Brain pericyte (primary cell): ENCODE measurements at regions not wholly inside any gene's neighbourhood (a gene's known extent, or its start where the extent isn't known, plus 50 kb on each side); places are given as distances from the start of the nearest gene placed in this dataset.
"Not testable (repeated sequence)": the region's sequence is repeated elsewhere in the genome, so short reads cannot be mapped to it uniquely, and the experiment has no call there.

Experiments
- DNase-seq: peaks from one replicate; pipeline ENCODE4 v3.0.0-alpha.2; 2012; ENCODE audit warnings: low read depth, low spot score

DNA sequence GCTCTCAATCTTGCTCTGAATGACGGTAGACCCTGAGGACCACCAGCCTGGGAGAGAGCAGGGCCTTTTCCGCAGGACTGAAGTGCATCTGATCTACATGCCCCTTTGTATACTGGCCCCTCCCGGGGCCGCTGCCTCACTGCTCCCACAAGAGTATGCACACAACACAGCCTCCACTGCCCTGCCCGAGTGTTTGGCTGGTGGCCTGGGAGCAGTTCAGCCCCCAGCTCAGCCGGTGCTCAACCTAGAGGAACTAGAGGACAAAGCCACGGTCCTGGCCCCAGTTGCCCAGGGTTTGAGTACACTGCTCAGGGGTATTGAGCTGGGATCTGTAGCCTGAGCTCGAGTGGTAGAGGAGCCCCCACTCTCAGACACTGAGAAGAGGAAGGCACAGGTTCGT is 118.9 kb upstream of the CAB39 start:
- no peak for DNase-seq

DNA sequence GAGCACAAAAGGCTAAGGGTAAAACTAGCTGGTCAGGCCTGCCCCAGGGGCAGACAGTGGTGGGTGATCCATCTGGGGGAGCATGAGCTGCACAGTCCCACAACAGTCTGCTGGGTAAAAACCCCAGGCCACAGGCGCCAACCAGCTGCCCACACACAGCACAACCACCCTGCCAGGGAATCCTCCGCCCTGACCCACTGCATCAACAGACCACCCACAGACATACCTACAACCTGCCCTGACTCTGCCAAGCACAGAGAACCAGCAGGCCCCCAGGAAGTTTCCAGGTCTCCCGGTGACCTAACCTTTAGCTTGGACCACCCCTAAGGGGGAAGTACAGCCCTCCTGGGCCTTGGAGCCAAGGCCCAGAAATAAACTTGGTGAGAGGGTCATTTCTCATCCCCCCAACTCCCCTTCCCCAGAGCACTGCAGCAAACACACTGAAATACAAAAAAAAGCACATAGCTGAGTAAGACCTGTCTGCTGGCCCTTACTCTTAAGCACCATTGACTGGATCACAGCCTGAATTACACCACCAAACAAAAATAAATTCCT is 118.3 kb upstream of the CAB39 start:
- DNase-seq: no peak

DNA sequence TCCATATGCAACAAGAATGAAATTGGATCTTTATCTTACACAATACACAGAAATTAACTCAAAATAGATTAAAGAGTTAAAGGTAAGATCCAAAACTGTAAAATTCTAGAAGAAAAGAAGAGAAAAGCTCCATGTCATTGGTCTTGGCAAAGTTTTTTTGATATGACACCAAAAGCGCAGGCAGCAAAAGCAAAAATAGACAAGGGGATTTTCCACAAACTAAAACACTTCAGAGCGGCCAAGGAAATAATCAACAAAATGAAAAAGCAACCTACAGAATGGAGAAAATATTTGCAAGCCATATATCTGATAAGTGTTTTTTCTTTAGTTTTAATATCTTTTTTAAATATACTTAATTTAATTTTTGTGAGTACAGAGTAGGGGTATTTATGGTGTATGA is 112.8 kb upstream of the CAB39 start:
- DNase-seq: no peak

DNA sequence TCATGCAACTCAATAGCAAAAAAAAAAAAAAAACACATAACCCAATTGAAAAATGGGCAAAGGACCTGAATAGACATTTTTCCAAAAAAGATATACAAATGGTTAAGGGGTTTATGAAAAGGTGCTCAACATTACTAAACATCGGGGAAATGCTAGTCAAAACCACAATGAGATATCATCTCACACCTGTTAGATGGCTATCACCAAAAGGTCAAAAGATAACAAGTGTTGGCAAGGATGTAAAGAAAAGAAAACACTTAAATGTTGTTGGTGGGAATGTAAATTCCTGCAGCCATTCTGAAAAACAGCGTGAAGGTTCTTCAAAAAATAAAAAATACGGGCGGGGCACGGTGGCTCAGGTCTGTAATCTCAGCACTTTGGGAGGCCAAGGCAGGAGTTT is 112.4 kb upstream of the CAB39 start:
- no peak for DNase-seq

DNA sequence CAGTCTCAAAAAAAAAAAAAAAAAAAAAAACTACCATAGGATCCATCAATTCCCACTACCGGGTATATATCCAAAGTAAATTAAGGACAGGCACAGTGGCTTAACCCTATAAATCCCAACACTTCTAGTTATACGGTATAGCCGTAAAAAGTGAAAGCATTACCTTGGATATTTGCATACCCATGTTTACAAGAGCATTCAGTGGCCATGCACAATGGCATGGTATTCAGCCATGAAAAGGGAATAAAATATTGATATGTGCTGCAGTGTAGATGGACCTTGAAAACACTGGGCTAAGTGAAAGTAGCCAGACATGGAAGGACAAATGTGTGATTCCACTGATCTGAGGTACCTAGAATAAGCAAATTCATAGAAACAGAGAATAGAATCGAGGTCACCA is 111.8 kb upstream of the CAB39 start:
- DNase-seq: no peak

DNA sequence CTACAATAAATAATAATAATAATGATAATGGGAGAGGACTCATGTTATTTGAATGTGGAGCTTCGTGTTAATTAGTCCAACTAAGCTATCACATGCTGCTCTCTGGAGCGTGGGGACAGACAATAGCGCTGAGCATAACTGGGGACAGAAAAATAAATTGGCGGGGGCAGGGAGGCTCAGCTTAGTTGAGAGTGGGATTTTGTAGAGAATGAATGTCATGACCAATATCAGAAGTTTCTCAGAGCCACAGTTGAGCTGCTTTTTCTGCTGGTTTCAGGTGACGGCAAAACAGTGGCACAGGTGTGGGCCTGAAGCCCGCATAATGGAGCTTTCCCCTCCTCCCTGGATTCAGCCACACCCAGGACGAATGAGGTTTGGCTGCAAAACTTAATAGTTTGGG is 111.1 kb upstream of the CAB39 start:
- no peak for DNase-seq

DNA sequence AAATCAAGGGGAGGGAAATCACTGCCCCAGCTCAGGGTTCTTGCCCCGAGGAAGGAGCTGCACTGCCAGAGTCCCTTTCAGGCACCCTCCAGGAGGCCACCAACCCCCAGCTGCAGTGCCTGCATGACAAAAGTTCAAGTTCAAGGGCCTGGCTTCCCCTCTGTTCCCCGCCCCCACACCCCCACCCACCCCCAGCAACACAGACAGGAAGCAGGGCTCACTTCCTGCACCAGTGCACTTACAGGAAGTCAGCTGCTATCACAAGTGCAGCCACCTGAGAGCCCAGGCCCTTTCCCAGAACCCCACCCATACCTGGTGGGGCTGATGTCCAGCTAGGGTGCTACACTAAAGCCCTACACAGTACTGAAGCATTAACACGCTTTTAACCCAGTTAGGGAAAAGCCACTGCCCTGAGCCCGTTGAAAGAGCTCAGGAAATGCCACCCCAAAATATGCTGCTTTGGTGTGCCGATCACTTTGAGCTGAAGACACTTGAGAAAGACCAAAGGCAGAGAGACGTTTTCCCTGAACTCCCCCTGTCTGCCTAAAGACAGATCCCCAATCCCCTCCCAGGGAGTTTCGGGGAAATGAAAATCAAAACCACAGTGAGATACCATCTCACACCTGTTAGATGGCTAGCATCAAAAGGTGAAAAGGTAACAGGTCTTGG is 109.9 kb upstream of the CAB39 start:
- DNase-seq: no peak

DNA sequence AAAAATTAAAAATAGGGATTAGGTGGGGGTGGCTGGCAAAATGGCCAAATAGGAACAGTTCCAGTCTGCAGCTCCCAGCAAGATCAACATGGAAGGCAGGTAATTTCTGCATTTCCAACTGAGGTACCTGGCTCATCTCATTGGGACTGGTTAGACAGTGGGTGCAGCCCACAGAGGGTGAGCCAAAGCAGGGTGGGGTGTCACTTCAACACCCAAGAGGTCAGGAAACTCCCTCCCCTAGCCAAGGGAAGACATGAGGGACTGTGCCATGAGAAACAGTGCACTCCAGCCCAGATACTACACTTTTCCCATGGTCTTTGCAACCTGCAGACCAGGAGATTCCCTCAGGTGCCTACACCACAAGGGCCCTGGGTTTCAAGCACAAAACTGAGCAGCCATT is 109.3 kb upstream of the CAB39 start:
- DNase-seq: not testable (repeated sequence)

DNA sequence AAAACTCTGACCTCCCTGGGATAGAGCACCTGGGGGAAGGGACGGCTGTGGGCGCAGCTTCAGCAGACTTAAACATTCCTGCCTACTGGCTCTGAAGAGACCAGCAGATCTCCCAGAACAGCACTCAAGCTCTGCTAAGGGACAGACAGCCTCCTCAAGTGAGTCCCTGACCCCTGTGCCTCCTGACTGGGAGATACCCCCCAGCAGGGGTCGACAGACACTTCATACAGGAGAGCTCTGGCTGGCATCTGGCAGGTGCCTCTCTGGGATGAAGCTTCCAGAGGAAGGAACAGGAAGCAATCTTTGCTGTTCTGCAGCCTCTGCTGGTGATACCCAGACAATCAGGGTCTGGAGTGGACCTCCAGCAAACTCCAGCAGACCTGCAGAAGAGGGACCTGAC is 108.5 kb upstream of the CAB39 start:
- not testable (repeated sequence) for DNase-seq

DNA sequence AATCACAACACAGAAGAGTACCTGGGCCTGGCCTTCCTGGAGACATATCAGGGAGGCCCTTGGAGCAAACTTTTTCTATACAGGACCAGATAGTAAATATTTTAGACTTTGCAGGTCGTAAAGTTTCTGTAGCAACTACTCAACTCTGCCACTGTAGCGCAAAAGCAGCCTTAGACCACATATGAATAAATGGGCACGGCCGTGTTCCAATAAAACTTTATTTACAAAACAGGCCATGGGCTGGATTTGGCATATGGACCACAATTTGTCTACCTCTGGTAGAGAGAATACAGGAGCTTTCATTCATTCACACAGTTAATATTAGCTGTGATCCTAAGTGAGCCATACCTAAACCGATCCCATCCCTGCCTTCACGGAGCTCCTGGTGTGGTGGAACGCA is 98.6 kb upstream of the CAB39 start:
- DNase-seq: no peak

DNA sequence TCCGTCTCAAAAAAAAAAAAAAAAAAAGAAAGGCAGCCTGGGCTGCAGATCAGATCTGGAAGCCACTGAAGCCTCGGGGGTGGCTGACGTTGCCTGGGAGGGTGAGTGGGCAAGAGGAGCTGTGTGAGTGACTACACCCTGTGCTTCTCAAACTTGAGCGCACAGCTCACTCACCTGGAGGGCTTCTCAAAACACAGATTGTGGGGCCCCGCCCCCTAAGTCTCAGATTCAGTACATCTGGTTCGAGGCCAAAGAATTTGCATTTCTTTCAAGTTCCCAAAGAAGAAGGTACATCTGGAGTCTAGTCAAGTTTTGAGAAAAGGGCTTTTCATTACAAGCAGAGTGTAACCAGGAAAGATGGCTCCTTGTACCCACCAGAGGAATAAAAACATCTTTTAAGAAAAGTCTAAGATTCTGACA is 97.7 kb upstream of the CAB39 start:
- no peak for DNase-seq

DNA sequence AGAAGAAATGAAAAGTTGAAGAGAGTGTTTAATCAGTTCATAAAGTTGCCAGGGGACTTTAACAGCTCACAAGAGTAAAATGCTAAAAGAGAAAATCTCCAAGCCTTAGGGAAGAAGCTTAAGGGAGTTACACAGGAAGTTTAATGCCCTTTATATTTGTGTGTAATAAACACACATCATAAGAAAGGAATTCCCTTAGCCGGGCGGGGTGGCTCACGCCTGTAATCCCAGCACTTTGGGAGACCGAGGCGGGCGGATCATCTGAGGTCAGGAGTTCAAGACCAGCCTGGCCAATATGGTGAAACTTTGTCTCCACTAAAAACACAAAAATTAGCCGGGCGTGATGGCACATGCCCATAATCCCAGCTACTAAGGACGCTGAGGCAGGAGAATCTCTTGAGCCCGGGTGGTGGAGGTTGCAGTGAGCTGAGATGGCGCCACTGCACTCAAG is 95.4 kb upstream of the CAB39 start:
- not testable (repeated sequence) for DNase-seq

DNA sequence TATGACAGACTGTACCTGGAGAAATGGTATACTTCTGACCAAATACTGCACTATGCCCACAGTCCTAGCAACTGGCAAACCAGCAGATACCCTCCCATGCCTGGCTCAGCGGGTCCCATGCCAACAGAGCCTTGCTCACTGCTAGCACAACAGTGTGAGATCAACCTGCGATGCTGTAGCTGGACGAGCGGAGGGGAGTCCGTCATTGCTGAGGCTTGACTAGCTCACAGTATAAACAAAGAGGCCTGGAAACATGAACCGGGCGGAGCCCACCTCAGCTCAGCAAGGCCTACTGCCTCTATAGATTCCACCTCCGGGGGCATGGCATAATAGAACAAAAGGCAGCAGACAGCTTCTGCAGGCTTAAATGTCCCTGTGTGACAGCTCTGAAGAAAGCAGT is 93.2 kb upstream of the CAB39 start:
- DNase-seq: no peak

DNA sequence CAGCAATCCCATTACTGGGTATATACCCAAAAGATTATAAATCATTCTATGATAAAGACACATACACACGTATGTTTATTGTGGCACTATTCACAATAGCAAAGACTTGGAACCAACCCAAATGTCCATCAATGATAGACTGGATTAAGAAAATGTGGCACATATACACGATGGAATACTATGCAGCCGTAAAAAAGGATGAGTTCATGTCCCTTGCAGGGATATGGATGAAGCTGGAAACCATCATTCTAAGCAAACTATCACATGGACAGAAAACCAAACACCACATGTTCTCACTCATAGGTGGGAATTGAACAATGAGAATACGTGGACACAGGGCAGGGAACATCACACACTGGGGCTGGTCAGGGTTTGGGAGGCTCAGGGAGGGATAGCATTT is 87.4 kb upstream of the CAB39 start:
- not testable (repeated sequence) for DNase-seq

DNA sequence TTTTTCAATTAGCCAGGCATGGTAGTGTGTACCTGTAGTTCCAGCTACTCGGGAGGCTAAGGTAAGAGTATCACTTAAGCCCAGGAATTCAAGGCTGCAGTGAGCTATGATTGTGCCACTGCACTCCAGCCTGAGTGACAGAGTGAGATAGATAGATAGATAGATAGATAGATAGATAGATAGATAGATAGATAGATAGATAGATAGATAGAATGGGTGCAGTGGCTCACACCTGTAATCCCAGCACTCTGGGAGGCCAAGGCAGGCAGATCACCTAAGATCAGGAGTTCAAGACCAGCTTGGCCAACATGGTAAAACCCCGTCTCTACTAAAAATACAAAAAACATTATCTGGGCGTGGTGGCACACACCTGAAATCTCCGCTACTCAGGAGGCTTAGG is 85.6 kb upstream of the CAB39 start:
- DNase-seq: not testable (repeated sequence)

DNA sequence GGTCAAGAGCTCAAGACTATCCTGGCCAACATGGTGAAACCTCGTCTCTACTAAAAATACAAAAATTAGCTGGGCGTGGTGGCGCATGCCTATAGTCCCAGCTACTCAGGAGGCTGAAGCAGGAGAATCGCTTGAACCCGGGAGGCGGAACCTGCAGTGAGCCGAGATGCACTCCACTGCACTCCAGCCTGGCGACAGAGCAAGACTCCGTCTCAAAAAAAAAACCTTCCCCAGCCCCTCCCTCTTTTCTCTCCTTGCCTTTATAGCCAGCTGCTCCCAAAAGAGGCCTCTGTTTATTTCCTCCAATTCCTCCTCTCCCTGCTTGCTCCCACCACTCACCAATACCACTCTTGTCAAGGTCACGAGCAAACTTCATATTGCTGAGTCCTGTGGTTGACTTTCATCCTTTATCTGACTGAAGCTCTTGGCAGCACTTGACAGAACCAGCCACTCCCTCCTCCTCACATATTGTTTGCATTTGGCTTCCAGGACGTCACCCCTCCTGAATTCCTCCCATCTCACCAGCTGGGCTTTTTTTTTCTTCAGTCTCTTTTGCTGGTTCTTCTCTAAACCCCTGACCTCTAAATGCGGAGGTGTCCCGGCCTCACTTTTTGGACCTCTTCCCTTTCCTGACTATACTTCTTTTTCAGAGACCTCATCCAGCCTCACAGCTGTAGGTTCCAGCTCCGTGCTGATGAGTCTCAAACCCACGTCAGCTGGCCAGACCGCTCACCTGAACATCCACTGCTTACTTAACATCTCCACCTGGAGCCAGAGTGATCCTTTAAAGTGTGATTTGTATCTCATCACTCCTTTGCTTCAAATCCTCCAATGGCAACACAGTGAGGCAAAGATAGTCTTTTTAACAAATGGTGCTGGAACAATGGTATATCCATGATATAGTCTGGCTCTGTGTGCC is 84.6 kb upstream of the CAB39 start:
- peak; percentile 20 for DNase-seq

DNA sequence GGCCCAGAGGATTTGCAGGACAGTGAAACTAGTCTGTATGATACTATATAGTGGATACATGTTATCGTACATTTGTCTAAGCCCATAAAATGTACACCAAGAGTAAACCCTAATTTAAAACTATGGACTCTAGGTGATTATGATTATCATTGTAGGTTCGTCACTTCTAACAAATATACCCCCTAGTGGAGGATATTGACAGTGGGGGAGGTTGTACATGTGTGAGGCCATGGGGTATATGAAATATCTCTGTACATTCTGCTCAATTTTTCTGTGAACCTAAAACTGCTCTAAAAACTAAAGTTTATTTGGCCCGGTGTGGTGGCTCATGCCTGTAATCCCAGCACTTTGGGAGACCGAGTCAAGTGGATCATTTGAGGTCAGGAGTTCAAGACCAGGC is 81.2 kb upstream of the CAB39 start:
- no peak for DNase-seq

DNA sequence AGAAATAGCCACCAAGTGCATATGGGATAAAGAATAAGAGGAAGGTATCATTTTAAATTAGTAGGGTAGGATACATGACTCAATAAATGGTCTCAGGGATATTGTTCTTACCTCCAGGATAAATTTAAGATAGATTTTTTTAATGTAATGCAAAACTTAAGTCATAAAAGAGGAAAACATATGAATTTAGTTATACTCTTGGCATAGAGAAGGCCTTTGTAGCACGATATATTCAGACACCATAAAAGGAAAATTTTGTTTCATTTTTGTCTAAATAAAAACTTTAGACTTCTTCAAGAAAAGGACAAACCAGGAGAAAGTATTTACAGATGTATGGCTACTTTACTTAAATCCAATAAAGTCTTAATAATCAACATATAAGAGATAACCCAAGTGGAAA is 78.5 kb upstream of the CAB39 start:
- no peak for DNase-seq

DNA sequence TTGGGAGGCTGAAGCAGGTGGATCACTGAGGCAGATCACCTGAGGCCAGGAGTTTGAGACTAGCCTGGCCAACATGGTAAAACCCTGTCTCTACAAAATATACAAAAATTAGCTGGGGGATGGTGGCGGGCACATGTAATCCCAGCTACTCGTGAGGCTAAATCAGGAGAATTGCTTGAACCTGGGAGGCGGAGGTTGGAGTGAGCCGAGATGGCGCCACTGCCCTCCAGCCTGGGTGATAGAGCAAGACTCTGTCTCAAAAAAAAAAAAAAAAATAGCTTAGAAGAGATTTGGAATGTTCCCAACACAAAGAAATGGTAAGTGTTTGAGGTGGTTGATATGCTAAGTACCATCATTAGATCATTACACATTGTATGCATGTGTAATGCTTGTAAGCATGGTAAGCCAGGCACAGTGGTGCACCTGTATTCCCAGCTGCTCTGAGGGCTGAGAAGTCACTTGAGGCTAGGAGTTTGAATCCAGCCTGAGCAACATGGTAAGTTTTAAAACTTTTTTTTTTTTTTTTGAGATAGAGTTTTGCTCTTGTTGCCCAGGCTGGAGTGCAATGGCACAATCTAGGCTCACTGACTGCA is 77.8 kb upstream of the CAB39 start:
- not testable (repeated sequence) for DNase-seq

DNA sequence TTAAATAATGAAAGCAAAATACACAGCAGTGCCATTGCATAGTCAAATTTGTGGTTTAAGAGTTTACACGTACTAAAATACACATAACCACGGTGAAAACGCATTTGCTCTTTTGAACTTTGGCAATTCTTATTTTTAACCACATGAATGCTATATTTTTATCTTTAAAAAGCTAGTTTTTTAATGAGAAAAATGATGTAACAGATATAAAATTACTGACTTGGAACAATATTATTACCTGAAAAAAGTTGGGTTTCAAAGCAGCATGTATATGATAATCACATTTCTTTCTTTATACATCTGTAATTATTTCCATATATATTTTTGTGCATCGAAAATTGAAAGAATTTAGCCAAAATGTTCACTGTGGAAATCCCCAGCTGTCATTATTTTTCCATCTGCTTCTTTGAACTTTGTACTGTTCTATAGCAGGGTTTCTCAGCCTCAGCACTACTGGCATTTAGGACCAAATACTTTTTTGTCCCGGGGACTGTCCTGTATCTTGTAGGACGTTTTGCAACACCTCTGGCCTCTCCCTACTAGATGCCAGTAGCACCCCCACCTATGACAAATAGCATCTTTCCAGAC is 75.9 kb upstream of the CAB39 start:
- DNase-seq: no peak

DNA sequence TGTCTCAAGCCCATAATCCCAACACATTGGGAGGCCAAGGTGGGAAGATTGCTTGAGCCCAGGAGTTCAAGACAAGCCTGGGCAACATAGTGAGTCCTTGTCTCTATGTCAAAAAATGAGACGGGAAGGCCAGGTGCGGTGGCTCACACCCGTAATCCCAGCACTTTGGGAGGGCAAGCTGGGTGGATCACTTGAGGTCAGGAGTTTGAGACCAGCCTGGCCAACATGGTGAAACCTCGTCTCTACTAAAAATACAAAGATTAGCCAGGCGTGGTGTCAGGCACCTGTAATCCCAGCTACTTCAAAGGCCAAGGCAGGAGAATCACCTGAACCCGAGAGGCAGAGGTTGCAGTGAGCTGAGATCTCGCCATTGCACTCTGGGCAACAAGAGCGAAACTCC is 75.2 kb upstream of the CAB39 start:
- not testable (repeated sequence) for DNase-seq

DNA sequence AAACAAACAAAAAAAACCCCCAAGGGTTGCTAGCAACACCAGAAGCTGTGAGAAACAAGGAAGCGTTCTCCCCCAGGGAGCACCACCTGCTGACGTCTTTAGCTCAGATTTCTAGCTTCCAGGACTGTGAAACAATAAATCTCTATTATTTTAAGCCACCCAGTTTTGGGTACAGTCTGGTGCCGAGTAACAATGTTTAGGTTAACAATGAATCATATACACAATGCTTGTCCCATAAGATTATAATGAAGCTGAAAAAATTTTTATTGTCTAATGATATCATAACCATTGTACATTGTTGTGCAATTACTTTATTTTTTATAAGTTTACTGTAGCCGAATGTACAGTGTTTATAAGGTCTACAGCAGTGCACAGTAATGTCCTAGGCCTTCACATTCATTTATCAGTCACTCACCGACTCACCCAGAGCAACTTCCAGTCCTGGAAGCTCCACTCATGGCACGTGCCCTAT is 72.1 kb upstream of the CAB39 start:
- DNase-seq: peak; percentile 79
